HEK293T (cell line): ENCODE measurements at regions not wholly inside any gene's neighbourhood (a gene's known extent, or its start where the extent isn't known, plus 50 kb on each side); places are given as distances from the start of the nearest gene placed in this dataset.
"Not testable (repeated sequence)": the region's sequence is repeated elsewhere in the genome, so short reads cannot be mapped to it uniquely, and the experiment has no call there.

Experiments used
- CTCF ChIA-PET: fragments of 350-600 bp; formaldehyde crosslinking; extraction: SDS; loops from one replicate; lab custom pipeline; 2021; ENCODE audit warnings: antibody characterized with exemption, inconsistent platforms; lab: Yijun Ruan, JAX
- POLR2A ChIA-PET: fragments of 350-600 bp; formaldehyde crosslinking; extraction: SDS; loops from one replicate; lab custom pipeline; 2020; ENCODE audit warnings: antibody characterized with exemption, inconsistent platforms; lab: Yijun Ruan, JAX
- DNase-seq: peaks from one replicate; pipeline ENCODE4 v3.0.0; 2012; ENCODE audit warnings: mixed read lengths; ENCODE audit errors: extremely low spot score
- ARNT ChIP-seq: fragments of 450-650 bp; IDR thresholded peaks from 2 replicates; pipeline ENCODE4 v1.6.1; 2017; ENCODE audit warnings: mild to moderate bottlenecking
- BHLHE40 ChIP-seq: fragments of 450-650 bp; IDR thresholded peaks from 2 replicates; pipeline ENCODE4 v1.6.1; 2016; ENCODE audit warnings: mild to moderate bottlenecking, moderate library complexity, borderline replicate concordance
- CTBP1 ChIP-seq: fragments of 450-650 bp; IDR thresholded peaks from 2 replicates; pipeline ENCODE4 v1.6.1; 2016; ENCODE audit warnings: borderline replicate concordance
- ELF4 ChIP-seq: fragments of 450-650 bp; IDR thresholded peaks from 2 replicates; pipeline ENCODE4 v1.6.1; 2017; ENCODE audit warnings: antibody characterized with exemption
- FOXA1 ChIP-seq: fragments of 450-650 bp; IDR thresholded peaks from 2 replicates; pipeline ENCODE4 v1.6.1; 2016; ENCODE audit warnings: mild to moderate bottlenecking
- FOXK2 ChIP-seq: fragments of 450-650 bp; IDR thresholded peaks from 2 replicates; pipeline ENCODE4 v1.6.1; 2016; ENCODE audit warnings: mild to moderate bottlenecking
- FOXM1 ChIP-seq: fragments of 450-650 bp; IDR thresholded peaks from 2 replicates; pipeline ENCODE4 v1.6.1; 2017; ENCODE audit warnings: mild to moderate bottlenecking, borderline replicate concordance
- HDGF ChIP-seq: fragments of 450-650 bp; IDR thresholded peaks from 2 replicates; pipeline ENCODE4 v1.6.1; 2017; ENCODE audit warnings: antibody characterized with exemption, borderline replicate concordance
- L3MBTL2 ChIP-seq: fragments of 450-650 bp; conservative IDR thresholded peaks from 2 replicates; pipeline ENCODE4 v1.6.1; 2016; ENCODE audit warnings: mild to moderate bottlenecking
- LEF1 ChIP-seq: fragments of 450-650 bp; IDR thresholded peaks from 2 replicates; pipeline ENCODE4 v1.6.1; 2017; ENCODE audit warnings: mild to moderate bottlenecking, borderline replicate concordance
- NFRKB ChIP-seq: fragments of 450-650 bp; IDR thresholded peaks from 2 replicates; pipeline ENCODE4 v1.6.1; 2016; ENCODE audit warnings: mild to moderate bottlenecking, moderate library complexity
- SP1 ChIP-seq: fragments of 450-650 bp; IDR thresholded peaks from 2 replicates; pipeline ENCODE4 v1.6.1; 2017
- SUZ12 ChIP-seq: fragments of 450-650 bp; IDR thresholded peaks from 2 replicates; pipeline ENCODE4 v1.6.1; 2016; ENCODE audit warnings: mild to moderate bottlenecking
- TARDBP ChIP-seq: fragments of 450-650 bp; IDR thresholded peaks from 2 replicates; pipeline ENCODE4 v1.6.1; 2016
- ZNF384 ChIP-seq: fragments of 450-650 bp; IDR thresholded peaks from 2 replicates; pipeline ENCODE4 v1.6.1; 2016
- TF ChIP-seq, protein P1 (sequence below): fragments of 450-650 bp; IDR thresholded peaks from 2 replicates; pipeline ENCODE4 v1.6.1; 2016

DNA sequence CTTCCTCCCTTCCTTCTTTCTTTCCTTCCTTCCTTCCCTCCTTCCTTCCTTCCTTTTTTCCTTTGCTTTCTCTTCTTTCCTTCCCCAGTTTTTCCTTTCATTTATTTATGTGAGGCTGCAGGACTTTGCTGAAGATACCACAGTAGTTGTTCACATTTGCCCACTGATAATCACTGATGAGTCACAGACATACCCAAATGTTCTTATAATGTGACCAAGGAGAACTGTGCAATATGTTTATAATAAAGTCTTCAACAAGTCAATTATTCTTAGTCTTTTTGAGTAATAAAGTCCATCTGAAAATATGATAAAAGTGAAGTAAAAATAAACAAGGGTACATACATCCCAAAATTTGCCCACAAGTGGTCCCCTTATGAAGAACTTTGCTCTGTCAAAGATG, 159.7 kb downstream of the GNAI1 start:
- DNase-seq, result no peak
- CTCF ChIA-PET, result no interaction called here
- POLR2A ChIA-PET, result no interaction called here
- TF ChIP-seq ARNT (no peak), FOXM1 (no peak), ZNF384 (no peak), NFRKB (no peak), HDGF (no peak), TARDBP (no peak), CTBP1 (no peak), FOXA1 (no peak), BHLHE40 (no peak), SUZ12 (no peak), SP1 (no peak), ELF4 (no peak), LEF1 (no peak), FOXK2 (no peak), L3MBTL2 (no peak)
- TF ChIP-seq, protein P1, sequence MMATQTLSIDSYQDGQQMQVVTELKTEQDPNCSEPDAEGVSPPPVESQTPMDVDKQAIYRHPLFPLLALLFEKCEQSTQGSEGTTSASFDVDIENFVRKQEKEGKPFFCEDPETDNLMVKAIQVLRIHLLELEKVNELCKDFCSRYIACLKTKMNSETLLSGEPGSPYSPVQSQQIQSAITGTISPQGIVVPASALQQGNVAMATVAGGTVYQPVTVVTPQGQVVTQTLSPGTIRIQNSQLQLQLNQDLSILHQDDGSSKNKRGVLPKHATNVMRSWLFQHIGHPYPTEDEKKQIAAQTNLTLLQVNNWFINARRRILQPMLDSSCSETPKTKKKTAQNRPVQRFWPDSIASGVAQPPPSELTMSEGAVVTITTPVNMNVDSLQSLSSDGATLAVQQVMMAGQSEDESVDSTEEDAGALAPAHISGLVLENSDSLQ, result no peak

- POLR2A ChIA-PET, CTCF ChIA-PET, DNase-seq: not testable (repeated sequence)
Observed at GRCh38 chr7:80292634-80293033, 158.0 kb downstream of the GNAI1 start.

- ChIA-PET POLR2A (no interaction called here), CTCF (no interaction called here)
- DNase-seq, result no peak
- TF ChIP-seq HDGF (no peak), L3MBTL2 (no peak), SP1 (no peak), CTBP1 (no peak), TARDBP (no peak), FOXK2 (no peak), BHLHE40 (no peak), LEF1 (no peak), FOXA1 (no peak), ZNF384 (no peak), ELF4 (no peak), NFRKB (no peak), ARNT (no peak)
- TF ChIP-seq, protein P1, result no peak
Observed at GRCh38 chr7:80288175-80289122, 153.8 kb downstream of the GNAI1 start.

DNA sequence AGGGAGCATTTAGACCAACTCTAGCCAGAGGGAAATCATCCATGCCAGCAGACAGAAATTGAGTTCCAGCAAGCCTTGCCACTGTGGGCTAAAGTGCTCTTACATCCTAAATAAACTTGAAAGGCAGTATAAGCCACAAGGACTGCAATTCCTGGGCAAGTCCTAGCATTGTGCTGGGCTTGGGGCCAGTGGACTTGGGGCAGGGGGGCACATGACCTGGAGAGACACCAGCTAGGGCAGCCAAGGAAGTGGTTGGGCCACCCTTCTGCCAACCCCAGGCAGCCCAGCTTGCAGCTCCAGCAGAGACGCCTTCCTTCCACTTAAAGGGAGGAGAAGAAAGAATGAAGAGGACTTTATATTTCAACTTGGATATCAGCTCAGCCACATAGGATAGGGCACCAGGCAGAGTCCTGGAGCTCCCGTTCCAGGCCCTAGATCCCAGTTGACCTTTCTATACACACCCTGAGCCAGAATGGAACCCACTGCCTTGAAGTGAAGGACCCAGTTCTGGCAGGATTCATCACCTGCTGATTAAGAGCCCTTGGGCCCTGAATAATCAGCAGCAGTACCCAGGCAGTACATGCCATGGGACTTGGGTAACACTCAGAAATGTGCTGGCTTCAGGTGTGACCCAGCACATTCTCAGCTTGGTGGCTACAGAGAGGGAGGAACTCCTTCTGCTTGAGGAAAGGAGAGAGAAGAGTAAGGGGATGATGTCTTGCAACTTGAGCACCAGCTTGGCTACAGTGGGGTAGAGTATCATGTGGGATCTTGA, 153.0 kb downstream of the GNAI1 start:
- CTCF ChIA-PET, result no interaction called here
- POLR2A ChIA-PET, result no interaction called here

GRCh38 chr7:80286611-80287010, 152.0 kb downstream of the GNAI1 start:
- TF ChIP-seq FOXA1, result no peak
- TF ChIP-seq ARNT, result no peak
- no peak for TF ChIP-seq BHLHE40
- TF ChIP-seq, protein P1, result no peak
- no peak for TF ChIP-seq TARDBP
- no peak for TF ChIP-seq FOXM1
- no peak for TF ChIP-seq ELF4
- TF ChIP-seq SUZ12, result no peak
- TF ChIP-seq NFRKB, result no peak
- no peak for TF ChIP-seq HDGF
- no peak for TF ChIP-seq LEF1
- no peak for TF ChIP-seq CTBP1
- no peak for TF ChIP-seq SP1
- no peak for TF ChIP-seq L3MBTL2
- TF ChIP-seq FOXK2, result no peak
- no peak for TF ChIP-seq ZNF384
- DNase-seq, result no peak
- ChIA-PET POLR2A (no interaction called here), CTCF (no interaction called here)

More for the DNA sequence above, 153.0 kb downstream of the GNAI1 start:
- no peak for DNase-seq
- TF ChIP-seq SUZ12 (no peak), L3MBTL2 (no peak), CTBP1 (no peak), TARDBP (no peak), FOXM1 (no peak), FOXA1 (no peak), NFRKB (no peak)

DNA sequence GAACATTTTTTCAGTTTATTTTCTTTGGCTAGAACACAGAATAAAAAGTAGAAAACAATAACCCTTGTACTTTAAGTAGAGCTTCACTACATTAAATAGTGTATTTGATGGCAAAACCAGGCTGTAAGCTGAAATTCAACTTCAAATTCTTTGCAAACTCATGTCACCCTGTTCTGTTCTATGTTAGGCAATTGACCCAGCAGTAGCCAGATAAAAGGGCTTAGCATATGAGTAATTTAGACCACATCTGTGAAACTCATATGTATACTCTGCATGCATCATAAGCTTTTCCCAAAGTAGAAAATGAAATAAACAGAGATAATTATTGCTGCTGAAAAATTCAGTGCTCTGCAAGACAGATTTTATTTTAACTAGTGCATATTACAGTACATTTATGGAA, 150.2 kb downstream of the GNAI1 start:
- POLR2A ChIA-PET, result no interaction called here
- TF ChIP-seq TARDBP (no peak), ELF4 (no peak), SUZ12 (no peak), HDGF (no peak), ZNF384 (no peak), SP1 (no peak)
- CTCF ChIA-PET, result no interaction called here
- no peak for DNase-seq
